K562 (cell line): ENCODE measurements at regions not wholly inside any gene's neighbourhood (a gene's known extent, or its start where the extent isn't known, plus 50 kb on each side); places are given as distances from the start of the nearest gene placed in this dataset.

Experiments
- ATAC-seq: fragments of 200-7000 bp; cut with Tn5 transposase; 3 replicates; pipeline ENCODE4 v1.9.1; 2020; ENCODE audit warnings: moderate library complexity
- BruUV-seq: library from RNA; stranded (reverse); fragments of 400-500 nt; replicated peaks from 2 replicates; lab custom pipeline; 2021; lab: Mats Ljungman, UMichigan
- CTCF ChIA-PET: fragments of 300-600 bp; formaldehyde crosslinking; extraction: SDS; loops from one replicate; lab custom pipeline; 2021; ENCODE audit warnings: low intra/inter-chr PET ratio; lab: Yijun Ruan, JAX
- POLR2A ChIA-PET: fragments of 300-600, 350-650 bp; sonication (Branson Sonifier 250); formaldehyde crosslinking; extraction: SDS; loops from one replicate; lab custom pipeline; 2021; ENCODE audit warnings: antibody characterized with exemption, inconsistent platforms; lab: Yijun Ruan, JAX
- DNase-seq, 4 experiments: peaks; one replicate each; pipeline versions ENCODE4 v3.0.0 to v3.0.0-alpha.2; 2011 to 2018; ENCODE audit warnings: low spot score in 3 of 4, mixed read lengths in 3 of 4; ENCODE audit errors: extremely low read depth in 1 of 4
- FAIRE-seq: peaks from 2 replicates; lab custom pipeline; 2011; peaks lifted over from hg19 to GRCh38; lab: Jason Lieb, UNC
- H2AFZ ChIP-seq: 2 replicates; pipeline ENCODE4 v1.6.0; 2011; ENCODE audit warnings: low read depth, low read length, control low read depth, inconsistent platforms
- H3K27ac ChIP-seq: fragments of 200-600 bp; 3 replicates; pipeline ENCODE4 v1.8.0; 2011; ENCODE audit warnings: low read depth, mild to moderate bottlenecking, control low read depth, inconsistent platforms, low read length, moderate library complexity, mixed read lengths; ENCODE audit errors: extremely low read depth
- H3K27me3 ChIP-seq, 2 experiments: fragments of 300-600 bp in 1 of 2; 2 replicates in 1 of 2; 3 replicates in 1 of 2; pipeline versions ENCODE4 v1.6.0 to v1.8.0; 2011; ENCODE audit warnings: inconsistent platforms in 2 of 2, low read length in 2 of 2, mild to moderate bottlenecking in 1 of 2, mixed read lengths in 1 of 2, moderate library complexity in 1 of 2; ENCODE audit not compliant: control insufficient read depth in 2 of 2, insufficient read depth in 2 of 2
- H3K36me3 ChIP-seq: fragments of 300-600 bp; 3 replicates; pipeline ENCODE4 v1.8.0; 2011; ENCODE audit warnings: mild to moderate bottlenecking, low read length, inconsistent platforms; ENCODE audit not compliant: control insufficient read depth, insufficient read depth
- H3K4me1 ChIP-seq, 2 experiments: fragments of 200-600 bp in 1 of 2; replicated peaks in 1 of 2; 2 replicates in 1 of 2; 3 replicates in 1 of 2; pipeline versions ENCODE4 v1.5.1 to v1.8.0; 2011; ENCODE audit warnings: inconsistent platforms in 2 of 2, low read length in 2 of 2, mild to moderate bottlenecking in 1 of 2, mixed read lengths in 1 of 2, moderate library complexity in 1 of 2; ENCODE audit not compliant: control insufficient read depth in 2 of 2, insufficient read depth in 2 of 2
- H3K4me2 ChIP-seq: 2 replicates; pipeline ENCODE4 v1.6.1; 2011; ENCODE audit warnings: low read length, control low read depth, inconsistent platforms, mixed read lengths; ENCODE audit not compliant: insufficient read depth
- H3K4me3 ChIP-seq: fragments of 200-600 bp; sonication (generic), shearing (Covaris generic); 2 replicates; pipeline ENCODE4 v1.5.1; 2016; ENCODE audit warnings: control low read depth, inconsistent platforms
- H3K79me2 ChIP-seq: fragments of 200-600 bp; 3 replicates; pipeline ENCODE4 v1.8.0; 2011; ENCODE audit warnings: low read length, inconsistent platforms; ENCODE audit not compliant: control insufficient read depth, insufficient read depth
- H3K9ac ChIP-seq, 2 experiments: 2 replicates each; pipeline versions ENCODE4 v1.6.0 to v1.6.1; 2011; ENCODE audit warnings: low read depth in 2 of 2, low read length in 2 of 2, control low read depth in 1 of 2, inconsistent platforms in 1 of 2, mild to moderate bottlenecking in 1 of 2, mixed read lengths in 1 of 2; ENCODE audit not compliant: insufficient read depth in 1 of 2
- H3K9me1 ChIP-seq: one replicate; pipeline ENCODE4 v1.6.0; 2011; ENCODE audit warnings: inconsistent platforms, mild to moderate bottlenecking, low read length, moderate library complexity; ENCODE audit not compliant: control insufficient read depth, insufficient read depth
- H3K9me3 ChIP-seq: replicated peaks from 2 replicates; pipeline ENCODE4 v1.5.1; 2011; ENCODE audit warnings: low read depth, low read length, inconsistent platforms; ENCODE audit not compliant: control insufficient read depth, insufficient read depth
- H4K20me1 ChIP-seq: replicated peaks from 2 replicates; pipeline ENCODE4 v1.6.1; 2011; ENCODE audit warnings: low read length, inconsistent platforms, mixed read lengths; ENCODE audit not compliant: control insufficient read depth, insufficient read depth
- BMI1 ChIP-seq: fragments of 150-350 bp; IDR thresholded peaks from 2 replicates; pipeline ENCODE4 v1.6.1; 2014; ENCODE audit warnings: low read length
- CEBPB ChIP-seq: fragments of 450-650 bp; IDR thresholded peaks from 2 replicates; pipeline ENCODE4 v1.6.1; 2016; ENCODE audit warnings: missing genetic modification characterization, missing compliant biosample characterization
- CEBPG ChIP-seq, 3 experiments: fragments of 200-800 bp in 1 of 3; sonication (Bioruptor generic) in 1 of 3; sonication (generic) in 1 of 3; formaldehyde crosslinking in 1 of 3; IDR thresholded peaks in 2 of 3; conservative IDR thresholded peaks in 1 of 3; 2 replicates each; pipeline versions ENCODE4 v1.6.1 to v1.8.0; 2016 to 2022; ENCODE audit warnings: missing compliant biosample characterization in 2 of 3, missing genetic modification characterization in 2 of 3, mild to moderate bottlenecking in 1 of 3, missing genetic modification reagents in 1 of 3
- FOXM1 ChIP-seq, 2 experiments: fragments of 450-650 bp in 1 of 2; sonication (generic) in 1 of 2; formaldehyde crosslinking in 1 of 2; IDR thresholded peaks; 2 replicates each; pipeline versions ENCODE4 v1.6.1 to v1.9.0; 2017 to 2022; ENCODE audit warnings: low read depth in 2 of 2, mild to moderate bottlenecking in 2 of 2, missing genetic modification reagents in 1 of 2, moderate library complexity in 1 of 2
- RB1 ChIP-seq: fragments of 450-650 bp; IDR thresholded peaks from 2 replicates; pipeline ENCODE4 v1.6.1; 2017; ENCODE audit warnings: low read depth, mild to moderate bottlenecking
- SLC30A9 ChIP-seq: fragments of 250-450 bp; sonication (Bioruptor Pico); IDR thresholded peaks from 2 replicates; pipeline ENCODE4 v1.8.0; 2022; ENCODE audit warnings: mild to moderate bottlenecking, moderate library complexity
- TCF3 ChIP-seq: sonication (generic); formaldehyde crosslinking; IDR thresholded peaks from 2 replicates; pipeline ENCODE4 v1.4.0; 2020; ENCODE audit warnings: mild to moderate bottlenecking, missing genetic modification reagents
- ZKSCAN8 ChIP-seq: fragments of 200-800 bp; sonication (Bioruptor generic); IDR thresholded peaks from 2 replicates; pipeline ENCODE4 v1.6.1; 2016; ENCODE audit warnings: missing genetic modification characterization, missing compliant biosample characterization
- WGBS: fragments of 100-300 bp; shearing (Covaris generic); methylation state at CpG from one replicate; pipeline ENCODE4 v1.1.6; 2016; ENCODE audit warnings: low coverage, mixed read lengths; ENCODE audit not compliant: insufficient coverage; ENCODE audit errors: missing lambda C conversion rate; 5-methylcytosine and 5-hydroxymethylcytosine counted together
- in situ Hi-C: fragments of 300-500 bp; cut with MboI; formaldehyde crosslinking; loops from 4 replicates; pipeline ENCODE4 v1.15.0; 2018; ENCODE audit warnings: inconsistent platforms, mixed read lengths
- intact Hi-C: fragments of 100-400 bp; cut with micrococcal nuclease; formaldehyde crosslinking; loops from 2 replicates; pipeline ENCODE4 v1.14.2; 2022

- WGBS: 0% methylated on average over 2 of the region's 2 CpGs
- H3K9me3 ChIP-seq: no peaks in the 10 kb centered on the region
- no peaks in the 10 kb centered on the region for H3K9me1 ChIP-seq
- TF ChIP-seq CEBPG (CRISPR knock-in tag; IDR thresholded peaks at IDR 0.05) (no peak), CEBPG (tag; conservative IDR thresholded peaks at IDR 0.05 in 1 of 2, IDR thresholded peaks at IDR 0.05 in 1 of 2) (peak in 1 of 2 experiments; percentile 71; a peak in 2 of 4 replicates), RB1 (no peak), CEBPB (peak; percentile 56)
- H3K4me1 ChIP-seq: no peaks in the 10 kb centered on the region
- no peaks in the 10 kb centered on the region for H3K27me3 ChIP-seq
- no peaks in the 10 kb centered on the region for H4K20me1 ChIP-seq
- no peak overlapping the region for H3K4me2 ChIP-seq
- BruUV-seq: no TSS peak
- no peaks in the 10 kb centered on the region for H3K36me3 ChIP-seq
- H3K4me3 ChIP-seq: no peak overlapping the region
- H3K9ac ChIP-seq: no peak overlapping the region
- no peak for ATAC-seq
- in situ Hi-C loops: no loop called here
- H3K79me2 ChIP-seq: no peaks in the 10 kb centered on the region
- no peak for FAIRE-seq
- ChIA-PET CTCF (no interaction called here), POLR2A (interaction anchor here (0.6 kb wide), 1 partner anchor 1601 kb away, joined by 3 read pairs; no protein-coding TSS in a partner anchor)
- H2AFZ ChIP-seq: no peak overlapping the region
- no peak for DNase-seq
- intact Hi-C loops: no loop called here
- no peak overlapping the region for H3K27ac ChIP-seq
These were observed 1058.9 kb upstream of the MAP3K7 start for GRCh38 chr6:91645811-91646210.

DNA sequence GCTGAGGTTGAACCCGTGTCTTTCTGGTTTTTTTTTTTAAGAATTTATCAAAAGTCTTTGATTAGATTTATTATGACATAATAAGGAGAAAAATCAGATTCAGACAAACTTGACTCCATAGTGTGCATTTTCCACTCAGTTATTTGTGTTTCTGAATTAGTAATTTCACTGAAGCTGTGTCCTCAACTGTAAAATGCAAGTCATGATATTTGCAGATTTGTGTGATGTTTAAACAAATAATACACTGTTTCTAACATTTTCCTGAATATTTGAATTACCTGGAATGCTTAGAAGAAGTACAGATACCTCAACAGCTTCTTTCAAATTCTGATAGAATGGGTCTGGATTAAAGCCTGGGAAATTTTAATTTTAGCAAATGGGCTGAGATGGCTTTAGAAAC, 1050.3 kb upstream of the MAP3K7 start:
- Histone ChIP-seq H4K20me1 (no peaks in the 10 kb centered on the region), H3K27ac (no peak overlapping the region), H3K9me3 (no peaks in the 10 kb centered on the region), H3K9me1 (no peaks in the 10 kb centered on the region), H2AFZ (no peak overlapping the region), H3K79me2 (no peaks in the 10 kb centered on the region), H3K4me2 (no peak overlapping the region), H3K4me3 (no peak overlapping the region), H3K27me3 (no peaks in the 10 kb centered on the region), H3K4me1 (no peaks in the 10 kb centered on the region), H3K9ac (no peak overlapping the region), H3K36me3 (no peaks in the 10 kb centered on the region)
- CTCF ChIA-PET: no interaction called here
- in situ Hi-C loops (no loop called here), intact Hi-C loops (no loop called here)
- FAIRE-seq (no peak), DNase-seq (no peak), ATAC-seq (no peak)
- POLR2A ChIA-PET: no interaction called here
- TF ChIP-seq FOXM1 (IDR thresholded peaks at IDR 0.05; ENCODE audit: low read depth) (no peak), FOXM1 (CRISPR knock-in tag; IDR thresholded peaks at IDR 0.05; ENCODE audit: low read depth) (no peak), BMI1 (no peak), SLC30A9 (CRISPR knock-in tag) (no peak), TCF3 (CRISPR knock-in tag) (no peak), ZKSCAN8 (no peak)
- 0% methylated on average over 1 of the region's 1 CpG for WGBS
- no TSS peak for BruUV-seq
